Stomach (tissue), 4 donors: ENCODE measurements at regions not wholly inside any gene's neighbourhood (a gene's known extent, or its start where the extent isn't known, plus 50 kb on each side); places are given as distances from the start of the nearest gene placed in this dataset.

Source experiments
- EP300 ChIP-seq: sonication (generic); formaldehyde crosslinking; IDR thresholded peaks from one replicate; pipeline ENCODE4 v1.6.1; 2017; ENCODE audit warnings: antibody characterized with exemption
- TF ChIP-seq, protein P1 (sequence below), 7 experiments: fragments of 450-650 bp in 4 of 7; fragments of 200-600 bp in 3 of 7; sonication (generic) in 3 of 7; IDR thresholded peaks; one replicate each; pipeline ENCODE4 v1.5.1; 2016 to 2019; ENCODE audit warnings: antibody characterized with exemption in 7 of 7, control low read depth in 2 of 7, mild to moderate bottlenecking in 1 of 7

GRCh38 chr6:54017877-54018276 is 93.4 kb upstream of the MLIP start:
- TF ChIP-seq EP300 = no peak
- TF ChIP-seq, protein P1, sequence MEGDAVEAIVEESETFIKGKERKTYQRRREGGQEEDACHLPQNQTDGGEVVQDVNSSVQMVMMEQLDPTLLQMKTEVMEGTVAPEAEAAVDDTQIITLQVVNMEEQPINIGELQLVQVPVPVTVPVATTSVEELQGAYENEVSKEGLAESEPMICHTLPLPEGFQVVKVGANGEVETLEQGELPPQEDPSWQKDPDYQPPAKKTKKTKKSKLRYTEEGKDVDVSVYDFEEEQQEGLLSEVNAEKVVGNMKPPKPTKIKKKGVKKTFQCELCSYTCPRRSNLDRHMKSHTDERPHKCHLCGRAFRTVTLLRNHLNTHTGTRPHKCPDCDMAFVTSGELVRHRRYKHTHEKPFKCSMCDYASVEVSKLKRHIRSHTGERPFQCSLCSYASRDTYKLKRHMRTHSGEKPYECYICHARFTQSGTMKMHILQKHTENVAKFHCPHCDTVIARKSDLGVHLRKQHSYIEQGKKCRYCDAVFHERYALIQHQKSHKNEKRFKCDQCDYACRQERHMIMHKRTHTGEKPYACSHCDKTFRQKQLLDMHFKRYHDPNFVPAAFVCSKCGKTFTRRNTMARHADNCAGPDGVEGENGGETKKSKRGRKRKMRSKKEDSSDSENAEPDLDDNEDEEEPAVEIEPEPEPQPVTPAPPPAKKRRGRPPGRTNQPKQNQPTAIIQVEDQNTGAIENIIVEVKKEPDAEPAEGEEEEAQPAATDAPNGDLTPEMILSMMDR (IDR thresholded peaks at IDR 0.05) = no peak
